GM12892 (cell line): ENCODE measurements at regions not wholly inside any gene's neighbourhood (a gene's known extent, or its start where the extent isn't known, plus 50 kb on each side); places are given as distances from the start of the nearest gene placed in this dataset.

Source experiments
- POLR2A ChIP-seq: IDR thresholded peaks from 2 replicates; pipeline ENCODE4 v1.6.1; 2011; ENCODE audit warnings: low read depth, low read length, control low read depth
- POLR2AphosphoS5 ChIP-seq: IDR thresholded peaks from 2 replicates; pipeline ENCODE4 v1.6.1; 2011; ENCODE audit warnings: low read depth, low read length, control low read depth
- TAF1 ChIP-seq: IDR thresholded peaks from 2 replicates; pipeline ENCODE4 v1.6.1; 2011; ENCODE audit warnings: low read depth, mild to moderate bottlenecking, control low read depth, low read length, borderline replicate concordance

DNA sequence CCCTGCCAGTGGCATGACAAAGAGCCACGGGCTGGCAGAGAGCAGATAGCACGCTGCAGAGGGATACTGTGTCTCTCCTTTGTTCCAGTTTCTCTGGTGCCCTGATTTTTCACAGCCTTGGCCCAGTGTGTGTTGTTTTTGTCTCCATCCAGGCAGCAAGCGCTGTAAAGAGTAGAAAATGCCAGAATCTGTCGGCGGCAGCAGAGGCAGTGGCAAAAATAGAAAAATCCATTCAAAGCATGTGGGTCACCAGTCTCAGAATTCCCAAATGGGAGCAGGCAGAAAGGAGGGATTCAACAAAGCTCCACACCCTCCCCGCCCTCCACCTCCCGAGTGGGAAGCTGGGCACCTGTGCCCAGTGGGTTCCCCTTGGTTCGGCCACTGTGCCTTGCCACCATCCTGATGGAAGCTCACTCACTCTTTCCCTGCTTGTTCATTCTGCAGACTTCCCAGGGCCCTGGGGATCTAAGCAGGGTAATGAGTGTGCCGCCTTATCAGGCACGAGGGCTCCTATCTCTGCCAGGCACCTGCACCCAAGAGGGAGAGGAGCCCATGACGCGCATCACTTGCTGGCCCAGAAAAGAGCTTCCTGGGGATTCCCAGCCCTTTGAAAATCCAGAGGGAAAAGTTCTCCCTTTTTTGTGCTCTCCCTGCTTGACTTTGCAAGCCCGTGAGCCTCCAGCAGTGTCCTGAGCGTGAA, 416.9 kb downstream of the IRS2 start:
- TF ChIP-seq POLR2A, result no peak
- no peak for TF ChIP-seq TAF1
- no peak for TF ChIP-seq POLR2AphosphoS5
